ENCODE measurements at regions not wholly inside any gene's neighbourhood (a gene's known extent, or its start where the extent isn't known, plus 50 kb on each side); places are given as distances from the start of the nearest gene placed in this dataset.

DNA sequence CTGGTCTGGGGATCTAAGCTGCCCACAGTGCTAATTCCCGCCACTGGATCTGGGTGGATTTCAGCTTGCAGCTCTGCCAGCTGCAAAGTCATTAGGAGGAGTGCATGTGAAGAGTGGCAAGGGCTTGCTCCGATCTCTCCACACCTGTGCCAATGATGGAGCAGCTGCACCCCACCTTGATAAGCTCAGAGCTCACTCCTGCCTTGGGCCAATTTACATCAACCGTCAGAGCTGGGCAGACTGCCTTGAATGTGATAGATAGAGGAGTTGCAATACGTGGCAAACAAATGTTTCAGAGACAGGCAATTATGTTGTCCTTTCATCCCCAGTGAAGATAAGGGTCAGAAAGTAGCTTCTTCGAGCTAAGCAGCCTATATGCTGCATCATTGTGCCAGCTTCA is 379.9 kb downstream of the SH2D4B start:
- WGBS, 2 donors: 43% methylated on average over 5 of the region's 5 CpGs
- no peak for TF ChIP-seq POLR2A (IDR thresholded peaks at IDR 0.05)
- TF ChIP-seq, protein P1, sequence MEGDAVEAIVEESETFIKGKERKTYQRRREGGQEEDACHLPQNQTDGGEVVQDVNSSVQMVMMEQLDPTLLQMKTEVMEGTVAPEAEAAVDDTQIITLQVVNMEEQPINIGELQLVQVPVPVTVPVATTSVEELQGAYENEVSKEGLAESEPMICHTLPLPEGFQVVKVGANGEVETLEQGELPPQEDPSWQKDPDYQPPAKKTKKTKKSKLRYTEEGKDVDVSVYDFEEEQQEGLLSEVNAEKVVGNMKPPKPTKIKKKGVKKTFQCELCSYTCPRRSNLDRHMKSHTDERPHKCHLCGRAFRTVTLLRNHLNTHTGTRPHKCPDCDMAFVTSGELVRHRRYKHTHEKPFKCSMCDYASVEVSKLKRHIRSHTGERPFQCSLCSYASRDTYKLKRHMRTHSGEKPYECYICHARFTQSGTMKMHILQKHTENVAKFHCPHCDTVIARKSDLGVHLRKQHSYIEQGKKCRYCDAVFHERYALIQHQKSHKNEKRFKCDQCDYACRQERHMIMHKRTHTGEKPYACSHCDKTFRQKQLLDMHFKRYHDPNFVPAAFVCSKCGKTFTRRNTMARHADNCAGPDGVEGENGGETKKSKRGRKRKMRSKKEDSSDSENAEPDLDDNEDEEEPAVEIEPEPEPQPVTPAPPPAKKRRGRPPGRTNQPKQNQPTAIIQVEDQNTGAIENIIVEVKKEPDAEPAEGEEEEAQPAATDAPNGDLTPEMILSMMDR (IDR thresholded peaks at IDR 0.05): no peak
- no peak overlapping the region for H3K4me3 ChIP-seq (ENCODE audit: low read depth, poor library complexity, severe bottlenecking)
- DNase-seq (ENCODE audit: low spot score in 2 of 2): no peak
- intact Hi-C loops (cut with DNase I; ENCODE audit: low total_unique reads): no loop called here

DNA sequence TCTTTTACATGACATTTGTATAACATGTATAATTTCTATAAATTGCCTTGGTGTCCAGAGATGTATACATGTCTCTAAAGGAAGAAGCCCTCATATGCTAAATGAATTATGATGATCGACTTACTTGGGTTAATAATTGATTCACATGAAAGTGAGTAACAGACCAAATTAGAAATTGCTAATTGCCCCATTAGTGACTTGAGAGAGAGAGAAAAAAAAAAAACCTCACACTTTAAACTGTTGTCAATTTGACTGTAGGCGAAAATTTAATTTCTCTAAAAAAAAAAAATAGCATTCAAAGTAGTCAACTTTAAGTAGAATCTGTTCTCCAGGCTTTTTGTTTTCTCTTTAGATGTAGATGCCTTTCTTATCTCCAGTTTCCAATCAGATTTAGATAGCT is 383.3 kb downstream of the SH2D4B start:
- WGBS, 2 donors: 93 to 94% methylated on average over 2 of the region's 2 CpGs
- DNase-seq (ENCODE audit: low spot score in 2 of 2): no peak
- H3K4me3 ChIP-seq (ENCODE audit: low read depth, poor library complexity, severe bottlenecking): no peak overlapping the region
- no peak for TF ChIP-seq POLR2A (IDR thresholded peaks at IDR 0.05)
- TF ChIP-seq, protein P1 (IDR thresholded peaks at IDR 0.05): no peak
- intact Hi-C loops (cut with DNase I; ENCODE audit: low total_unique reads): loop anchor here (10.0 kb wide), 2 partner anchors 256 to 476 kb away; no protein-coding TSS in a partner anchor

DNA sequence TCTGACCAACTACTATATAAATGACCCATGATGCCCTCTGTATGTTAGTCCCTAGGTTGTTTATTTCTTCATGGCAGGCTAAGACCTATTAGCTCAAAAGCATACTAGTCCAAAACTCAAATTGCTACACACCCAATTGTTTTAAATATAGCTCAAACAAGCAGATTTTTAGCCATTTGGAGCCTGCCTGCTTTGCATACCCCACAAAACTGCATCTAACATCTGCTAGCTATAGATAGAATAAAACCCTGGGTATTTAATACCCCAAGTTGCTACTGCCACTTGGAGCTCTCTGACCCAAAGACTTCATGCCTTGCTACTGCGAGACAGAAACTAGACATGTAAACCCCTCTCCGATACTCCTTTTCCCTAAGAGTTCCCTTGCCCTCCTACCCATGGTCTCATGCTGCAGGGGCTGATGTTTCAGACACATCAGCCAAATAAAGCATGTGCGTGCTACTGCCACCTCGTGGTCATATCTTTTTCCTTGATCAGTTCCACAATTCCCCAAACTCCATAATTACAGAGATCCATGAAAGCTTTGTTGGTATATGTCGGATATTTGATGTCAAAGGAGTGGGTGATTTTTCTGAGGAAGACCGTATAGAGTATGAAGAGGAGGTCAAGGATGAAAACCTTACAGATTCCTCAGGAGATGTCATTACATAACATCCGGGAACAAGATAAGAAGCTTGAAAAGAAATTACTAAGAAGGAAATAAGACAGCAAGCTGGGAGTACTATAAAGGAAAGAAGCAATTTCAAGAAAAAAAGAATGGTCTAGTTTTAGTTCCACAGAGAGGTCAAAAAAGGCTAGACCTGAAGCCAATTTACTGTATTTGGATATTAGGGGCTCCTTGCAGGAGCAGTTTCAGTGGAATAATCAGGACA is 386.6 kb downstream of the SH2D4B start:
- no peak for DNase-seq (ENCODE audit: low spot score in 2 of 2)
- no peak overlapping the region for H3K4me3 ChIP-seq (ENCODE audit: low read depth, poor library complexity, severe bottlenecking)
- intact Hi-C loops (cut with DNase I; ENCODE audit: low total_unique reads): loop anchor here (10.0 kb wide), 2 partner anchors 260 to 480 kb away; no protein-coding TSS in a partner anchor
- no peak for TF ChIP-seq POLR2A (IDR thresholded peaks at IDR 0.05)
- TF ChIP-seq, protein P1 (IDR thresholded peaks at IDR 0.05): no peak
- WGBS, 2 donors: 43 to 45% methylated on average over 7 of the region's 7 CpGs

DNA sequence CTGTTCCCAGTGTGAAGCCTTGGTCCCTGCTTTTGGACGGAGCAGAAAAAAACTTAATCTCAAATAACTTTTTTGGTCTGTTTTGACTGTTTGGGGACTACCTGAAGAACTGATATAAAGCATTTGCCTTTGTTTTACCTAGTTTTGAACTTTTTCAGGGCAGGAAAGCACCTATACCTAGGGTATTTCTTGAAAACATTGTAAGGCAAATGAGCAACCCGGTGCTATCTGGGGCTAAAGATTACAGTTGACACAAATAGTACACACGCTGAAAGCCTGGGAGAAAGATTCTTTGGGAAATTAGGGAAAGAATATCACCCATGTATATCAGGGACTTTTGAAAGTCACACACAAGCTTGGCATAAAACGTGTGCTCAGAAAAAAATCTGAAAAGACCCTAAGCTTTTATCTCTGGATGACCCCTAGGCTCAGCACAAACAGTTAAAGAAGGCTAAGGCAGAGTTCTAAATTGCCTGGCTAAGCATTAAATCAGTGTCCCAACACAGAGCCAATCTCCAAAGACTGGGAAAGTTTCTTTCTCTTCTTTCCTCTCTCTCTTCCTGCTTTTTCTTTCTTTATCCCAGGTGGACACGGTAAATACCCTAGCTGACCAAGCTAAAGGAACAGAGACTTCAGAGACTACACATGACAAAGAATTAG is 389.8 kb downstream of the SH2D4B start:
- H3K4me3 ChIP-seq (ENCODE audit: low read depth, poor library complexity, severe bottlenecking): no peak overlapping the region
- intact Hi-C loops (cut with DNase I; ENCODE audit: low total_unique reads): loop anchor here (10.0 kb wide), 2 partner anchors 263 to 483 kb away; no protein-coding TSS in a partner anchor
- WGBS, 2 donors: 71% methylated on average over 5 of the region's 5 CpGs
- no peak for DNase-seq (ENCODE audit: low spot score in 2 of 2)
- TF ChIP-seq, protein P1 (IDR thresholded peaks at IDR 0.05): no peak

DNA sequence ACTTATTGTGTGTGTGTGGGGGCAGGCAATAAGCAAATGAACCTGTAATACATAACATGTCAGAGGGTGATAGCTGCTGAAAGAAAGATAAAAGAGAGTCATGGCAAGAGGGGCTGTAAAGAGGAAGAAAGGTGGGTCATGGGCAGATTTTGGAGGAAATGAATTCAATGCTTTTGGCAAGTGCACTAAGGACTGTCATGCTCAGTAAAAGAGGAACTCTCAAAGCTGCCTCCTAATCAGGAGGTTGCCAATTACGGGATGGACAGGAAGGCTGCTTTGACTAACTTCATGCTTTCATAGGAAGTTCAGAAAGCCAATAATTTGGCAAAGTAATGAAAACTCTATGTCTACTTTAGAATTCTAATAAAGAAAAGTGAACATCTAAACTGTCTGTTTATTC is 401.2 kb downstream of the SH2D4B start:
- no peak overlapping the region for H3K4me3 ChIP-seq (ENCODE audit: low read depth, poor library complexity, severe bottlenecking)
- intact Hi-C loops (cut with DNase I; ENCODE audit: low total_unique reads): loop anchor here (10.0 kb wide), 1 partner anchor 1814 kb away; no protein-coding TSS in a partner anchor
- 31 to 47% methylated on average over 1 of the region's 1 CpG for WGBS, 2 donors
- no peak for DNase-seq (ENCODE audit: low spot score in 2 of 2)
- TF ChIP-seq POLR2A (IDR thresholded peaks at IDR 0.05): no peak
- TF ChIP-seq, protein P1 (IDR thresholded peaks at IDR 0.05): no peak

Measured in lower leg skin (tissue), 4 donors.